Cardiac septum (tissue), 1 donor: ENCODE measurements at regions not wholly inside any gene's neighbourhood (a gene's known extent, or its start where the extent isn't known, plus 50 kb on each side); places are given as distances from the start of the nearest gene placed in this dataset.
A peak's percentile ranks its signal among the peaks of the same experiment; 100 is the strongest.
"Not testable (repeated sequence)": the region's sequence is repeated elsewhere in the genome, so short reads cannot be mapped to it uniquely, and the experiment has no call there.

Experiments
- DNase-seq: peaks from one replicate; pipeline ENCODE4 v3.0.0-alpha.2; 2020; ENCODE audit warnings: low spot score
- intact Hi-C: fragments of 100-400 bp; cut with DNase I; formaldehyde crosslinking; loops from one replicate; pipeline ENCODE4 v1.14.0; 2022
- donor health status: DM: no; HTN: no; CAD: no.

GRCh38 chr20:51272401-51272800 lies 249.5 kb upstream of the KCNG1 start:
- intact Hi-C loops: no loop called here
- DNase-seq: no peak

GRCh38 chr20:51271931-51272330 lies 249.0 kb upstream of the KCNG1 start:
- intact Hi-C loops: no loop called here
- no peak for DNase-seq

GRCh38 chr20:51271289-51271688 lies 248.4 kb upstream of the KCNG1 start:
- DNase-seq, intact Hi-C loops: not testable (repeated sequence)

- DNase-seq: no peak
- intact Hi-C loops: no loop called here
Observed at GRCh38 chr20:51269671-51270070, 246.8 kb upstream of the KCNG1 start.

- intact Hi-C loops: no loop called here
- no peak for DNase-seq
Observed at GRCh38 chr20:51267679-51268078, 244.8 kb upstream of the KCNG1 start.

GRCh38 chr20:51266353-51266752 lies 243.4 kb upstream of the KCNG1 start:
- intact Hi-C loops: no loop called here
- DNase-seq: no peak

- intact Hi-C loops: no loop called here
- DNase-seq: no peak
Observed at GRCh38 chr20:51265361-51265760, 242.5 kb upstream of the KCNG1 start.

GRCh38 chr20:51262240-51262639 lies 239.3 kb upstream of the KCNG1 start:
- no peak for DNase-seq
- intact Hi-C loops: no loop called here

GRCh38 chr20:51259455-51259854 lies 236.5 kb upstream of the KCNG1 start:
- no peak for DNase-seq
- intact Hi-C loops: no loop called here

GRCh38 chr20:51258582-51259165 lies 235.8 kb upstream of the KCNG1 start:
- intact Hi-C loops: no loop called here
- DNase-seq: no peak

- no peak for DNase-seq
- intact Hi-C loops: no loop called here
Observed at GRCh38 chr20:51255417-51255816, 232.5 kb upstream of the KCNG1 start.

- intact Hi-C loops: no loop called here
- peak; percentile 20 for DNase-seq
Observed at GRCh38 chr20:51253280-51253679, 230.4 kb upstream of the KCNG1 start.

GRCh38 chr20:51249781-51250180 lies 226.9 kb upstream of the KCNG1 start:
- peak; percentile 14 for DNase-seq
- intact Hi-C loops: no loop called here

- intact Hi-C loops: no loop called here
- peak; percentile 35 for DNase-seq
Observed at GRCh38 chr20:51249215-51249614, 226.3 kb upstream of the KCNG1 start.

GRCh38 chr20:51244466-51244865 lies 221.6 kb upstream of the KCNG1 start:
- intact Hi-C loops: no loop called here
- no peak for DNase-seq

GRCh38 chr20:51238675-51239305 lies 215.9 kb upstream of the KCNG1 start:
- intact Hi-C loops: no loop called here
- peak; percentile 61 for DNase-seq

- peak; percentile 71 for DNase-seq
- intact Hi-C loops: no loop called here
Observed at GRCh38 chr20:51237791-51238190, 214.9 kb upstream of the KCNG1 start.

- DNase-seq: peak; percentile 68
- intact Hi-C loops: no loop called here
Observed at GRCh38 chr20:51237278-51237677, 214.4 kb upstream of the KCNG1 start.

GRCh38 chr20:51236421-51236820 lies 213.5 kb upstream of the KCNG1 start:
- intact Hi-C loops: no loop called here
- DNase-seq: peak; percentile 10

- intact Hi-C loops: no loop called here
- peak; percentile 43 for DNase-seq
Observed at GRCh38 chr20:51233345-51233744, 210.4 kb upstream of the KCNG1 start.

- peak; percentile 20 for DNase-seq
- intact Hi-C loops: no loop called here
Observed at GRCh38 chr20:51230727-51231126, 207.8 kb upstream of the KCNG1 start.

GRCh38 chr20:51228763-51229162 lies 205.9 kb upstream of the KCNG1 start:
- intact Hi-C loops: no loop called here
- DNase-seq: no peak
